Activated CD8-positive, alpha-beta memory T cell treated with anti-CD3 and anti-CD28 coated beads for 24 hours (primary cell): ENCODE measurements at regions not wholly inside any gene's neighbourhood (a gene's known extent, or its start where the extent isn't known, plus 50 kb on each side); places are given as distances from the start of the nearest gene placed in this dataset.
"Not testable (repeated sequence)": the region's sequence is repeated elsewhere in the genome, so short reads cannot be mapped to it uniquely, and the experiment has no call there.

Experiments used
- DNase-seq: peaks from one replicate; pipeline ENCODE4 v3.0.0-alpha.2; 2020

DNA sequence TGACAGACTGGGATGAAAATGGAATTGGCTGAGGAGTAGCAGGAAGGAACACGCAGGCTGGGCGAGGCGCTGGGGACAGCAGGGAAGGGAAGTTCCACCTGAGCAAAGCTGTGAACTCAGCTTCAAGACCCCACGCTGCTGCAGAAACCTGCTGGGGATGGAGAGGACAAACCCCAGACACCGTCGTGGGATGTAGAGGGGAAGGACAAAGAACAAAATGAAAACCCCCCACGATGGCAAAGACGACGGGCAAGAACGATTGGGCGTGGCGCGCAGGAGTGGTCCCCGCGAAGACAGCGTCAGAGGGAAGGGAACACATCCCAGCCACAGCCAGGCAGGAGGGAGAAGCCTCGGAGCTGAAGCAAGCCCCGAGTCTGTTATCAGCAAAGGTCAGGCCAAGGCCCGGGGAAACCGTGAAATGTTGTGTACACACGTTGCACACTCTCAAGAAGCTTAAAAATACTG lies 222.9 kb downstream of the NDUFA10 start:
- peak; percentile 28 for DNase-seq

GRCh38 chr2:239801404-239802184 lies 223.5 kb downstream of the NDUFA10 start:
- DNase-seq = peak; percentile 15

- peak; percentile 37 for DNase-seq
These were observed 224.3 kb downstream of the NDUFA10 start for GRCh38 chr2:239800785-239801386.

DNA sequence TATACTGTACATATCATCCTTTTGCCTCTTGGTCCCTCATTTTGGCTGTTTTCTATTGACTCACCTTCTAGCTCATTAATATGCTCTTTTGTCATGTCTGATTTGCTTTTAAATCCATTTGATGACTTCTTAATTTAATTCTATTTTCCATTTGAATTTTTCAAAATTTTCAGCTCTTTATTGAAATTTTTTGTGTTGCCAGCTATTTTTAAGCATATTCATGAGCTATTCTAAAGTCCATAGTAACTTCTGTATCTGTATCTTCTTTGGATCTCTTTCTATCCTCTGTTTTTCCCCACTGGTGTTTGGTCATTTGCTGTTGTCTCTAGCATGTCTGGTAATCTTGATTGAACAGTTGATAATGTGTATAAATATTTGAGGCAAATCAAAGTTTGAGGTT lies 227.8 kb downstream of the NDUFA10 start:
- no peak for DNase-seq

DNA sequence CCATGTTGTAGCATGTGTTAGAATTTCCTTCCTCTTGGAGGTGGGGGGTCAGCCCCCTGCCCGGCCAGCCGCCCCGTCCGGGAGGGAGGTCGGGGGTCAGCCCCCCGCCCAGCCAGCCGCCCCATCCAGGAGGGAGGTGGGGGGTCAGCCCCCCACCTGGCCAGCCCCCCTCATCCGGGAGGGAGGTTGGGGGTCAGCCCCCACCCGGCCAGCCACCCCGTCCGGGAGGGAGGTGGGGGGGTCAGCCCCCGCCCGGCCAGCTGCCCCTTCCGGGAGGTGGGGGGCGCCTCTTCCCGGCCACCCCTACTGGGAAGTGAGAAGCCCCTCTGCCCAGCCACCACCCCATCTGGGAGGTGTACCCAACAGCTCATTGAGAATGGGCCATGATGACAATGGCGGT lies 229.4 kb downstream of the NDUFA10 start:
- not testable (repeated sequence) for DNase-seq

DNA sequence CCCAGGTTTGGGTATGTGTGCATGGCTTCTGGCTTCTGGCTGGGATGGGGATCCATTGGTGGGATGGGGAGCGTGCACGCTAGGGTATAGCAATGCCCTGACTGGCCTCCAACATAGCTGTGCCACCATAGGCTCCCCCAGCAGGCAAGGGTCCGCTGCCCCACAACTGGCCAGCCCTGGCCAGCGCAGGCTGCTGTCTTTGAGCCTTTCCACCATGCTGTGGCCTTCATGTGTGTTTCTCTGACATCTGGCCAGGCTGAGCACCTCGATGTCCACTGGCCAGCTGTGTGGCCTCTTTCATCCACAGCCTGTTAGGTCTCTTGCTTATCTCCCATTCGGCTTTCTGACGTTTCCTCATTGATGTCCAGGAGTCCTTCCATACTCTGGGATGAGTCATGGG lies 231.3 kb downstream of the NDUFA10 start:
- DNase-seq = no peak

DNA sequence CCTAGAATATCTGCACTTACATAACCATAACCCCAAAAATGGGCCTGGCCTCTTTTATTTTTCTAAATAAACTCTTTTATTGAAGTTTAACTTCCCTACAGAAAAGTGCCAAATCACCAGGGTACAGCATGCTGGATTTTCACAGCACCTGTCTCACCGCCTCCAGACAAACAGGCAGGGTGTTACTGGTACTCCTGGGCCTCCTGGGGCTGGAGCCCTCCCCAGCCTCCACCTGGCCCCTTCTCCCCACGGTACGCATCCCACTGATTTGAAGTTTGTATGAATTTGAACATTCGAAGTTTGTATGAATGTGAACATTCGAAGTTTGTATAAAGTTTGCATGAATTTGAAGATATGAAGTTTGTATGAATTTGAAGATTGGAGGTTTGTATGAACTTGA lies 232.1 kb downstream of the NDUFA10 start:
- no peak for DNase-seq

- no peak for DNase-seq
These were observed 232.6 kb downstream of the NDUFA10 start for GRCh38 chr2:239792405-239793084.

DNA sequence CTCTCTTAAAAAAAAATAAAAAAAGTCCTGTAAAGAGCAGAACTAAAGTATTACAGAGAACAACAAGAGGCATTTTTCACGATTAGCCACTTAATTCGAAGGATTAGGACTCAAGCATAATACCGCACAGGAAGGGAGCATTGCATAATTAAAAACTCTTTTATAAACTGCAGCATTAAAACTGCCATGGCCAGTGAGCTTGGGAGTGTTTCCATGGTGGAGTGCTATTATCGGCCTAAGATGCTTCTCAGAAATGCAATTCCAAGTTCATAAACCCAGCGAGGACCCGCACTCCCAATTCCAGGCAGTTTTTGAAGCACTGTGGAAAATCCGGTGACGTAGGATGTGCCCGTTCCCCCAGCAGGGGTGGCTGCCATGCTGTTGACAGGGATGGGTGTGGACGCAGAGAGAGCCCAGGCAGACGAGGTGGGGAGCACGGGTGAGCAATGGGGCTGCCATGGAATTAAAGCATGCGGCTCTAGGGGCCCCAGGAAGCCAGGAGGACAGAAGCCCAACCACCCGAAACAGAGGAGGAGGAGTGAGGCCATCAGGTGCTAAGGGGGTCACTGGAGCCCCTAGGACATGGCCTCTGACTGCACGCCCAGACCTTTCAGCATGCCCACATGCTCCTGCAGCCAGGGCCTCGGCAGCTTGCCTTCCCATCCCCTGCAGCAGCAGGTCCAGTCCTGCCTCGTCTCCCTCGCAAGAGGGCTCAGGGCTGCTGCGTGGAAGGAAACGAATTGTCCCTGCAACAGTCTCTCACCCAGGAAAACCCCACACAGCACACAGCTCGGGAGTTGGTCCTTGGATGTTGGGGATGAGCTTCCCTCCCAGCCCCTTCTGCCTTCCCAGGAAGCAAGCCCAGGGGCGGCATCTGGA lies 233.4 kb downstream of the NDUFA10 start:
- no peak for DNase-seq

GRCh38 chr2:239790721-239791120 lies 234.4 kb downstream of the NDUFA10 start:
- no peak for DNase-seq

- DNase-seq = no peak
These were observed 234.8 kb downstream of the NDUFA10 start for GRCh38 chr2:239790313-239790712.

- DNase-seq = no peak
These were observed 235.4 kb downstream of the NDUFA10 start for GRCh38 chr2:239789711-239790110.

- DNase-seq = no peak
These were observed 236.5 kb downstream of the NDUFA10 start for GRCh38 chr2:239788576-239789098.

GRCh38 chr2:239787538-239788050 lies 237.5 kb downstream of the NDUFA10 start:
- DNase-seq = no peak

- no peak for DNase-seq
These were observed 238.4 kb downstream of the NDUFA10 start for GRCh38 chr2:239786791-239787190.

GRCh38 chr2:239781454-239781853 lies 243.7 kb downstream of the NDUFA10 start:
- no peak for DNase-seq

DNA sequence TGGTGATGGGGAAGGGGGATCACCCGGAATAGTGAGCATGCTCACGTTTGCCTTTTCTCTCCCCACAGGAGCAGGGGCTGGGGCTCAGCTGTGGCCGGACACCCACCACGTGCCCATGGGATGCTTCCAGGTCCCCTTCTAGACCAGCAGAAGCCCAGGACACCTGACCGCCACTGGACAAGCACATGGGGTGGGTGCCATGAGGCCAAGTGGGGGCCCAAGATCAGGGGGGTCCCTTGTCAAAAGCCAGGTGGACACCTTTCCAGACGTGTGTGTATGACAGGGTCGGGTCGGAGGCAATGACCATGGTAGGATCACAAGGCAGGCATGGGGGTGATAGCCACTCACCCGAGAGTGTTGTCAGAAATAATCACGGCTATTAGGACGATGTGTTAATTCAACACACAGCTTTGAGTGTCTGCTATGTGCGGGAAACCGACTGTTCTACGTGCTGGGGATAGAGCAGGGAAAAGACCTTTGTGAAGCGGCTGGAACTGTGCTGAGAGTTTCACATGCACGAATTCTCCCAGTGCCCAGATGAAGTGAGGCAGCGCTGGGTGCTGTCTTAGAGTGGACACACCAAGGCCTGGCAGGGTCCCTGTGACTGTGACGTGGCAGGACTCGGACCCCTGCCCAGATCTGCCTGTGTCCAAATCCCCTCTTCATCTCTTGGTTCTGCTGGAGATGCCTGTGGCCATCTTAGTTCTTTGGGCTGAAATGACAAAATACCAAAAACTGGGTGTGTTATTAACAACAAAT lies 244.7 kb downstream of the NDUFA10 start:
- no peak for DNase-seq

- no peak for DNase-seq
These were observed 245.6 kb downstream of the NDUFA10 start for GRCh38 chr2:239779584-239779983.

DNA sequence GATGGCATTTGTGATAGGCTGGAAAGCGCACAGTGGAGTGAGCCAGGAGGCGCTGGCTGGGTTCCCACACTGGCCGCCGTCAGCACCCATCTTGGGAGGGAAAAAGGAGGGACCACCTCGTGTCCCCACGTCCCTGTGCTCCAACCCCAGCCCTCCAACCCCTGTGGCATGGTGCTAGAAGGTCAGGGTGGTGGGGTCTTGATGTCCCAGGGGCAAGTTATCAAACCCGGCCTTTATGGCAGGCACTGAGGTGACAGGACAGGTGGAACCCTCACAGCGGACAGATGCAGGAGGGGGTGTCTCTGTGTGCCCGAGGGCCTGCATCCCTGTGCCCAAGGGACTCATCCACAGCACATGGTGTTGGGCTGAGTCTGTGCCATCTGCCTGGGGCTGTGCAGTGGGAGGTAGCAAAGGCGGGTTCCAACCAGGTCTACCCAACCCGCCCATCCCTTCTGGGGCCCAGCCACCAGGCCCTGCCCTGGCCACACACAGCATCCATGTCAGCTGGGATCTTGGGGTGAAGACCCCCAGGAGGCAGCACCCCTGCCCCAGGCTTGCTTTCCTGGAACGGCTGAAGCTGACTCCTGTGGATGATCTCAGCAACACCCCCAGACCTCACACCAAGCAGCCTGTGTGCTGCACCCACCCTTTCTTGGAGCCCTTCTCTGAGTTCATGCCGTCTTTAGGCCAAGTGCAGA lies 246.1 kb downstream of the NDUFA10 start:
- DNase-seq = no peak

GRCh38 chr2:239778042-239778851 lies 246.9 kb downstream of the NDUFA10 start:
- DNase-seq = no peak
